K562 (cell line): ENCODE measurements at regions not wholly inside any gene's neighbourhood (a gene's known extent, or its start where the extent isn't known, plus 50 kb on each side); places are given as distances from the start of the nearest gene placed in this dataset.

ENCODE experiments used
- CXXC5 ChIP-seq: fragments of 250-450 bp; sonication (Bioruptor Pico); IDR thresholded peaks from 2 replicates; pipeline ENCODE4 v1.8.0; 2022; ENCODE audit warnings: inconsistent platforms, mild to moderate bottlenecking, moderate library complexity
- ESRRA ChIP-seq: fragments of 450-650 bp; IDR thresholded peaks from 2 replicates; pipeline ENCODE4 v1.6.1; 2014; ENCODE audit warnings: low read depth, mild to moderate bottlenecking, moderate library complexity, borderline replicate concordance
- HDAC2 ChIP-seq: fragments of 450-650 bp; IDR thresholded peaks from 2 replicates; pipeline ENCODE4 v1.6.1; 2016; ENCODE audit warnings: mild to moderate bottlenecking
- PML ChIP-seq: IDR thresholded peaks from 2 replicates; pipeline ENCODE4 v1.6.1; 2012; ENCODE audit warnings: low read length, inconsistent platforms
- POLR2A ChIP-seq: fragments of 450-650 bp; conservative IDR thresholded peaks from 2 replicates; pipeline ENCODE4 v1.6.1; 2016
- POLR2AphosphoS5 ChIP-seq: IDR thresholded peaks from 2 replicates; pipeline ENCODE4 v1.6.1; 2011; ENCODE audit warnings: mild to moderate bottlenecking, low read depth, low read length, moderate library complexity; ENCODE audit not compliant: control insufficient read depth, insufficient read depth
- TF ChIP-seq, protein P1 (sequence below): sonication (generic); formaldehyde crosslinking; IDR thresholded peaks from 2 replicates; pipeline ENCODE4 v1.5.0; 2020; ENCODE audit warnings: missing genetic modification reagents
- TF ChIP-seq, protein P2 (sequence below), 3 experiments: IDR thresholded peaks in 2 of 3; conservative IDR thresholded peaks in 1 of 3; 2 replicates each; pipeline ENCODE4 v1.5.1; 2011 to 2012; ENCODE audit warnings: low read length in 3 of 3, mild to moderate bottlenecking in 3 of 3, control low read depth in 2 of 3, improper control_type of control experiment in 1 of 3, inconsistent platforms in 1 of 3, low read depth in 1 of 3, mixed read lengths in 1 of 3, moderate library complexity in 1 of 3; ENCODE audit not compliant: insufficient read depth in 2 of 3

DNA sequence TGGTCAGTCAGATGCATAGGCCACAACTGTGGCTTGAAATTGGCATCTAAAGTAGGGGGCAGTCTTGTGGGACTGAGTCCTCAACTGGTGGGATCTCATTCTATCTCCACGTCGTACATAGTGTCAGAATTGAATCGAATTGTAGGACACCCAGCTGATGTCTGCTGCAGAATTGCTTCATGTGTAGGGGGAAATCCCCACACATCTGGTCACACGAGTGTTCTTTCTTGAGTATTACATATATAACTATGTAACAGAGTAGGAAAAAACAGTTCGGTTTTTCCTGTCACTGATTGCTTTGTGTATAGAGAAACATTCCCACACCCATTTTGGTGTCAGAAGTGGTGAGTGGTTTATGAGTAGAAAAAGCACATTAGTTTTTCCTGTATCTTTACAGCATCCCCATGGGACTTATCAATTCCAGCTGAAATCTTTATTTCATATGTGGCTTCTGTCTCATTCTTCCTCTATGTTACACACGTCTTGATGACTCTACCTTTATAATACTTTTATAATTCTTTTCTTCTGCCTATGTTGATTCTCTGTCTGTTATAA, 79.4 kb upstream of the PCGF5 start:
- TF ChIP-seq POLR2A (no peak), ESRRA (no peak), PML (no peak), CXXC5 (no peak), HDAC2 (no peak), POLR2AphosphoS5 (no peak)
- TF ChIP-seq, protein P1, sequence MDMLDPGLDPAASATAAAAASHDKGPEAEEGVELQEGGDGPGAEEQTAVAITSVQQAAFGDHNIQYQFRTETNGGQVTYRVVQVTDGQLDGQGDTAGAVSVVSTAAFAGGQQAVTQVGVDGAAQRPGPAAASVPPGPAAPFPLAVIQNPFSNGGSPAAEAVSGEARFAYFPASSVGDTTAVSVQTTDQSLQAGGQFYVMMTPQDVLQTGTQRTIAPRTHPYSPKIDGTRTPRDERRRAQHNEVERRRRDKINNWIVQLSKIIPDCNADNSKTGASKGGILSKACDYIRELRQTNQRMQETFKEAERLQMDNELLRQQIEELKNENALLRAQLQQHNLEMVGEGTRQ: no peak
- TF ChIP-seq, protein P2, sequence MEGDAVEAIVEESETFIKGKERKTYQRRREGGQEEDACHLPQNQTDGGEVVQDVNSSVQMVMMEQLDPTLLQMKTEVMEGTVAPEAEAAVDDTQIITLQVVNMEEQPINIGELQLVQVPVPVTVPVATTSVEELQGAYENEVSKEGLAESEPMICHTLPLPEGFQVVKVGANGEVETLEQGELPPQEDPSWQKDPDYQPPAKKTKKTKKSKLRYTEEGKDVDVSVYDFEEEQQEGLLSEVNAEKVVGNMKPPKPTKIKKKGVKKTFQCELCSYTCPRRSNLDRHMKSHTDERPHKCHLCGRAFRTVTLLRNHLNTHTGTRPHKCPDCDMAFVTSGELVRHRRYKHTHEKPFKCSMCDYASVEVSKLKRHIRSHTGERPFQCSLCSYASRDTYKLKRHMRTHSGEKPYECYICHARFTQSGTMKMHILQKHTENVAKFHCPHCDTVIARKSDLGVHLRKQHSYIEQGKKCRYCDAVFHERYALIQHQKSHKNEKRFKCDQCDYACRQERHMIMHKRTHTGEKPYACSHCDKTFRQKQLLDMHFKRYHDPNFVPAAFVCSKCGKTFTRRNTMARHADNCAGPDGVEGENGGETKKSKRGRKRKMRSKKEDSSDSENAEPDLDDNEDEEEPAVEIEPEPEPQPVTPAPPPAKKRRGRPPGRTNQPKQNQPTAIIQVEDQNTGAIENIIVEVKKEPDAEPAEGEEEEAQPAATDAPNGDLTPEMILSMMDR (IDR thresholded peaks at IDR 0.05 in 2 of 3, conservative IDR thresholded peaks at IDR 0.05 in 1 of 3; ENCODE audit: insufficient read depth in 2 of 3, low read depth in 1 of 3, low read length in 3 of 3): no peak
